AG04450 (cell line): ENCODE measurements at regions not wholly inside any gene's neighbourhood (a gene's known extent, or its start where the extent isn't known, plus 50 kb on each side); places are given as distances from the start of the nearest gene placed in this dataset.

Source experiments
- CTCF ChIA-PET: fragments of 300-600, 350-600 bp; formaldehyde crosslinking; extraction: SDS; loops from one replicate; lab custom pipeline; 2022; ENCODE audit warnings: antibody characterized with exemption, inconsistent platforms; lab: Charles Lee
- POLR2A ChIA-PET: fragments of 350-600 bp; formaldehyde crosslinking; extraction: SDS; loops from one replicate; lab custom pipeline; 2021; ENCODE audit warnings: antibody characterized with exemption, inconsistent platforms; lab: Yijun Ruan, JAX
- DNase-seq: peaks from one replicate; pipeline ENCODE4 v3.0.0-alpha.2; 2011; ENCODE audit warnings: low read depth, low spot score
- H3K27ac ChIP-seq: one replicate; pipeline ENCODE4 v1.5.1; 2012; ENCODE audit warnings: low read depth, low read length, control low read depth
- H3K27me3 ChIP-seq: one replicate; pipeline ENCODE4 v1.6.0; 2012; ENCODE audit warnings: low read length; ENCODE audit not compliant: control insufficient read depth, insufficient read depth
- H3K4me3 ChIP-seq: 2 replicates; pipeline ENCODE4 v1.5.1; 2011; ENCODE audit warnings: mild to moderate bottlenecking, low read depth, low read length, control low read depth
- H3K9me3 ChIP-seq: 2 replicates; pipeline ENCODE4 v1.5.1; 2012; ENCODE audit warnings: low read length; ENCODE audit not compliant: control insufficient read depth, insufficient read depth
- CTCF ChIP-seq: IDR thresholded peaks from 2 replicates; pipeline ENCODE4 v1.5.1; 2011; ENCODE audit warnings: low read depth, low read length, control low read depth, inconsistent platforms

GRCh38 chr2:104936527-104936926 is 82.6 kb downstream of the POU3F3 start:
- no peak for TF ChIP-seq CTCF
- Histone ChIP-seq H3K9me3 (no peaks in the 10 kb centered on the region), H3K27me3 (no peaks in the 10 kb centered on the region), H3K27ac (no peak overlapping the region), H3K4me3 (no peak overlapping the region)
- CTCF ChIA-PET: no interaction called here
- POLR2A ChIA-PET: no interaction called here
- no peak for DNase-seq

GRCh38 chr2:104938231-104938941 is 84.5 kb downstream of the POU3F3 start:
- POLR2A ChIA-PET: no interaction called here
- H3K27me3 ChIP-seq: no peaks in the 10 kb centered on the region
- no peaks in the 10 kb centered on the region for H3K9me3 ChIP-seq
- no peak overlapping the region for H3K4me3 ChIP-seq
- no peak for TF ChIP-seq CTCF
- no peak for DNase-seq
- CTCF ChIA-PET: no interaction called here
- no peak overlapping the region for H3K27ac ChIP-seq

GRCh38 chr2:104939570-104940217 is 85.8 kb downstream of the POU3F3 start:
- Histone ChIP-seq H3K4me3 (no peak overlapping the region), H3K27ac (no peak overlapping the region), H3K27me3 (peaks cover 2% of the 10 kb centered on the region), H3K9me3 (no peaks in the 10 kb centered on the region)
- no peak for DNase-seq
- no peak for TF ChIP-seq CTCF
- POLR2A ChIA-PET: no interaction called here
- CTCF ChIA-PET: no interaction called here

- H3K4me3 ChIP-seq: no peak overlapping the region
- ChIA-PET CTCF (interaction anchor here (1.0 kb wide), 1 partner anchor 10 kb away, joined by 3 read pairs; no protein-coding TSS in a partner anchor), POLR2A (no interaction called here)
- peaks cover 2% of the 10 kb centered on the region for H3K27me3 ChIP-seq
- no peak for DNase-seq
- 0 out of 2 replicates have a peak, but pooled peaks have one; percentile 10 for TF ChIP-seq CTCF
- no peak overlapping the region for H3K27ac ChIP-seq
- H3K9me3 ChIP-seq: no peaks in the 10 kb centered on the region
Measured at GRCh38 chr2:104944495-104944894, 90.6 kb downstream of the POU3F3 start.

- Histone ChIP-seq H3K27me3 (peaks cover 2% of the 10 kb centered on the region), H3K4me3 (no peak overlapping the region), H3K27ac (no peak overlapping the region), H3K9me3 (no peaks in the 10 kb centered on the region)
- TF ChIP-seq CTCF: no peak
- ChIA-PET CTCF (no interaction called here), POLR2A (no interaction called here)
- DNase-seq: no peak
Measured at GRCh38 chr2:104945121-104945520, 91.2 kb downstream of the POU3F3 start.
